HCT116 (cell line): ENCODE measurements at regions not wholly inside any gene's neighbourhood (a gene's known extent, or its start where the extent isn't known, plus 50 kb on each side); places are given as distances from the start of the nearest gene placed in this dataset.
"Not testable (repeated sequence)": the region's sequence is repeated elsewhere in the genome, so short reads cannot be mapped to it uniquely, and the experiment has no call there.

Source experiments
- ATAC-seq: fragments of 200-7000 bp; cut with Tn5 transposase; 2 replicates; pipeline ENCODE4 v1.9.1; 2020; ENCODE audit warnings: mild to moderate bottlenecking, moderate library complexity
- BruUV-seq: library from RNA; stranded (reverse); fragments of 400-500 nt; replicated peaks from 2 replicates; lab custom pipeline; 2021; lab: Mats Ljungman, UMichigan
- CTCF ChIA-PET: fragments of 300-600 bp; sonication (Branson Sonifier 250); formaldehyde crosslinking; loops from one replicate; lab custom pipeline; 2021; ENCODE audit warnings: antibody characterized with exemption; lab: Charles Lee
- POLR2A ChIA-PET: fragments of 300-600, 350-600 bp; sonication (Branson Sonifier 250); formaldehyde crosslinking; loops from one replicate; lab custom pipeline; 2021; ENCODE audit warnings: antibody characterized with exemption; lab: Charles Lee
- RAD21 ChIA-PET, 2 experiments: fragments of 300-600 bp; sonication (Branson Sonifier 250); formaldehyde crosslinking; loops; one replicate each; lab custom pipeline; 2023; ENCODE audit warnings: low total read pairs in 2 of 2; ENCODE audit not compliant: uncharacterized antibody in 2 of 2, unreplicated experiment in 2 of 2, low non-redundant PET in 1 of 2; lab: Charles Lee
- DNase-seq: peaks from one replicate; pipeline ENCODE4 v3.0.0-alpha.2; 2010; ENCODE audit warnings: low read depth, low spot score
- H2AFZ ChIP-seq: fragments of 200-600 bp; shearing (Covaris generic), sonication (generic); 2 replicates; pipeline ENCODE4 v1.6.1; 2017; ENCODE audit warnings: low read depth, mixed run types, mixed read lengths, antibody characterized with exemption, low read length; ENCODE audit not compliant: poor library complexity, severe bottlenecking
- H3K27ac ChIP-seq: 2 replicates; pipeline ENCODE4 v1.5.1; 2012; ENCODE audit warnings: low read depth, low read length
- H3K27me3 ChIP-seq: fragments of 200-600 bp; sonication (generic); 2 replicates; pipeline ENCODE4 v1.6.1; 2016; ENCODE audit warnings: mixed run types, low read length, mixed read lengths; ENCODE audit not compliant: insufficient read depth
- H3K36me3 ChIP-seq, 2 experiments: fragments of 200-500 bp in 1 of 2; fragments of 200-600 bp in 1 of 2; sonication (Bioruptor generic) in 1 of 2; sonication (generic) in 1 of 2; 2 replicates each; pipeline versions ENCODE4 v1.5.1 to v1.6.1; 2014 to 2016; ENCODE audit warnings: low read length in 2 of 2, inconsistent platforms in 1 of 2, mixed read lengths in 1 of 2, mixed run types in 1 of 2; ENCODE audit not compliant: insufficient read depth in 2 of 2, control insufficient read depth in 1 of 2
- H3K4me1 ChIP-seq, 2 experiments: fragments of 200-600 bp in 1 of 2; sonication (generic) in 1 of 2; 2 replicates each; pipeline versions ENCODE4 v1.5.1 to v1.6.1; 2012 to 2017; ENCODE audit warnings: low read length in 2 of 2, inconsistent platforms in 1 of 2, mild to moderate bottlenecking in 1 of 2, mixed read lengths in 1 of 2, mixed run types in 1 of 2, moderate library complexity in 1 of 2; ENCODE audit not compliant: insufficient read depth in 2 of 2, control insufficient read depth in 1 of 2
- H3K4me2 ChIP-seq: fragments of 200-600 bp; sonication (generic); 2 replicates; pipeline ENCODE4 v1.6.1; 2017; ENCODE audit warnings: mixed run types, low read length, mixed read lengths
- H3K4me3 ChIP-seq, 2 experiments: fragments of 200-600 bp in 1 of 2; sonication (generic) in 1 of 2; replicated peaks in 1 of 2; 2 replicates each; pipeline ENCODE4 v1.5.1; 2011 to 2016; ENCODE audit warnings: low read length in 2 of 2, control low read depth in 1 of 2, low read depth in 1 of 2, mild to moderate bottlenecking in 1 of 2, mixed read lengths in 1 of 2, mixed run types in 1 of 2
- H3K79me2 ChIP-seq: fragments of 200-600 bp; sonication (generic); 2 replicates; pipeline ENCODE4 v1.6.1; 2017; ENCODE audit warnings: mild to moderate bottlenecking, mixed run types, low read length, moderate library complexity, mixed read lengths; ENCODE audit not compliant: insufficient read depth
- H3K9ac ChIP-seq: fragments of 200-600 bp; sonication (generic); 2 replicates; pipeline ENCODE4 v1.6.1; 2016; ENCODE audit warnings: low read length, mixed read lengths
- H3K9me2 ChIP-seq: fragments of 200-600 bp; sonication (generic), shearing (Covaris generic); 2 replicates; pipeline ENCODE4 v1.6.1; 2017; ENCODE audit warnings: mixed run types, mild to moderate bottlenecking, moderate library complexity; ENCODE audit not compliant: insufficient read depth
- H3K9me3 ChIP-seq, 2 experiments: fragments of 200-500 bp in 1 of 2; fragments of 200-600 bp in 1 of 2; sonication (Bioruptor generic) in 1 of 2; sonication (generic) in 1 of 2; 2 replicates each; pipeline ENCODE4 v1.6.1; 2014 to 2017; ENCODE audit warnings: low read length in 2 of 2, mixed read lengths in 2 of 2, inconsistent platforms in 1 of 2, low read depth in 1 of 2, mild to moderate bottlenecking in 1 of 2, mixed run types in 1 of 2, moderate library complexity in 1 of 2; ENCODE audit not compliant: control insufficient read depth in 1 of 2, insufficient read depth in 1 of 2
- H4K20me1 ChIP-seq: fragments of 200-600 bp; sonication (generic), shearing (Covaris generic); 2 replicates; pipeline ENCODE4 v1.6.1; 2017; ENCODE audit warnings: mixed run types, mild to moderate bottlenecking, moderate library complexity; ENCODE audit not compliant: insufficient read depth
- ELF1 ChIP-seq: IDR thresholded peaks from 2 replicates; pipeline ENCODE4 v1.6.1; 2012; ENCODE audit warnings: low read depth, borderline replicate concordance
- EZH2phosphoT487 ChIP-seq: fragments of 200-600 bp; IDR thresholded peaks from 2 replicates; pipeline ENCODE4 v1.6.1; 2018; ENCODE audit warnings: antibody characterized with exemption, borderline replicate concordance
- JUND ChIP-seq: IDR thresholded peaks from 2 replicates; pipeline ENCODE4 v1.6.1; 2012
- POLR2A ChIP-seq: IDR thresholded peaks from 2 replicates; pipeline ENCODE4 v1.7.0; 2011; ENCODE audit warnings: borderline replicate concordance; ENCODE audit not compliant: insufficient read depth, insufficient read length; ENCODE audit errors: extremely low read depth
- RAD21 ChIP-seq: IDR thresholded peaks from 2 replicates; pipeline ENCODE4 v1.6.1; 2012; ENCODE audit warnings: low read depth, mild to moderate bottlenecking
- SIN3A ChIP-seq: IDR thresholded peaks from 2 replicates; pipeline ENCODE4 v1.6.1; 2012; ENCODE audit warnings: low read depth
- SP1 ChIP-seq: IDR thresholded peaks from 2 replicates; pipeline ENCODE4 v1.6.1; 2012; ENCODE audit warnings: low read depth
- ZNF274 ChIP-seq: fragments of 200-500 bp; sonication (Bioruptor generic); IDR thresholded peaks from 2 replicates; pipeline ENCODE4 v1.6.1; 2014; ENCODE audit warnings: mild to moderate bottlenecking, low read depth, low read length, inconsistent platforms
- intact Hi-C: fragments of 100-400 bp; cut with micrococcal nuclease; formaldehyde crosslinking; loops from 2 replicates; pipeline ENCODE4 v1.10.0; 2022

DNA sequence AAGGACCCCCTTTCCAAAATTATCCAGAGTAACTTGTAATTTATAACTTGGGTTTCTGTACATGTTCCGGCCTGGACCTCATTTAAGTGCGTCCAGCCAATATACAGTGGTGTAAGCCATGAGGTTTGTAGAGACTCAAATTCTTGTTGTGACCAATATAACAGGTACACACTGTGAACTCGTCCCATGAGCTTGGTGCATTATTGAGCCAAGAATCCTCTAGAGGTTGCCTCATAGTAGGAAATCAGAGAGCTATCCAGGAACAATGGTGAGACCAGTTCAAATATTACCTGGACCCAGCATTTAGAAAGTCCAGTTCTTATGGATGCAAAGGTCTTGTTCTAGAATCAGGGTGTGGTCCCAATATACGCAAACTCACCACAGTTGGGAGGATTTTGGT, 138.2 kb downstream of the NPIPB5 start:
- Histone ChIP-seq H3K4me2 (no peak overlapping the region), H3K9ac (no peak overlapping the region), H3K9me3 (no peaks in the 10 kb centered on the region), H3K4me3 (no peak overlapping the region), H3K36me3 (no peaks in the 10 kb centered on the region), H2AFZ (no peak overlapping the region), H3K9me2 (no peaks in the 10 kb centered on the region), H3K27ac (no peak overlapping the region), H3K4me1 (no peaks in the 10 kb centered on the region), H4K20me1 (no peaks in the 10 kb centered on the region), H3K27me3 (peaks cover 50% of the 10 kb centered on the region), H3K79me2 (no peaks in the 10 kb centered on the region)
- RAD21 ChIA-PET: no interaction called here
- no peak for TF ChIP-seq RAD21
- TF ChIP-seq EZH2phosphoT487: no peak
- TF ChIP-seq POLR2A: no peak
- no peak for TF ChIP-seq SP1
- TF ChIP-seq SIN3A: no peak
- TF ChIP-seq ZNF274: no peak
- TF ChIP-seq JUND: no peak
- TF ChIP-seq ELF1: no peak
- POLR2A ChIA-PET: no interaction called here
- DNase-seq (no peak), ATAC-seq (no peak)
- no TSS peak for BruUV-seq
- intact Hi-C loops: loop anchor here (2.0 kb wide), 1 partner anchor 20 kb away; no protein-coding TSS in a partner anchor
- CTCF ChIA-PET: no interaction called here

- CTCF ChIA-PET, POLR2A ChIA-PET: not testable (repeated sequence)
Measured at GRCh38 chr16:22651111-22651817, 140.6 kb downstream of the NPIPB5 start.

More at GRCh38 chr16:22651111-22651817, 140.6 kb downstream of the NPIPB5 start:
- H3K4me2 ChIP-seq, H4K20me1 ChIP-seq, intact Hi-C loops, H3K36me3 ChIP-seq, H2AFZ ChIP-seq, RAD21 ChIA-PET, H3K4me1 ChIP-seq, H3K79me2 ChIP-seq, ATAC-seq, H3K4me3 ChIP-seq, H3K9me3 ChIP-seq, DNase-seq, H3K9ac ChIP-seq, H3K27ac ChIP-seq, BruUV-seq, H3K9me2 ChIP-seq: not testable (repeated sequence)
- peaks cover 31% of the 10 kb centered on the region for H3K27me3 ChIP-seq
